ENCODE measurements at regions not wholly inside any gene's neighbourhood (a gene's known extent, or its start where the extent isn't known, plus 50 kb on each side); places are given as distances from the start of the nearest gene placed in this dataset.

GRCh38 chr3:124353691-124354090, 361.8 kb upstream of the ROPN1 start:
- H3K4me3 ChIP-seq (ENCODE audit: control insufficient read depth, low read depth, low read length), result no peak overlapping the region
- TF ChIP-seq, protein P1, sequence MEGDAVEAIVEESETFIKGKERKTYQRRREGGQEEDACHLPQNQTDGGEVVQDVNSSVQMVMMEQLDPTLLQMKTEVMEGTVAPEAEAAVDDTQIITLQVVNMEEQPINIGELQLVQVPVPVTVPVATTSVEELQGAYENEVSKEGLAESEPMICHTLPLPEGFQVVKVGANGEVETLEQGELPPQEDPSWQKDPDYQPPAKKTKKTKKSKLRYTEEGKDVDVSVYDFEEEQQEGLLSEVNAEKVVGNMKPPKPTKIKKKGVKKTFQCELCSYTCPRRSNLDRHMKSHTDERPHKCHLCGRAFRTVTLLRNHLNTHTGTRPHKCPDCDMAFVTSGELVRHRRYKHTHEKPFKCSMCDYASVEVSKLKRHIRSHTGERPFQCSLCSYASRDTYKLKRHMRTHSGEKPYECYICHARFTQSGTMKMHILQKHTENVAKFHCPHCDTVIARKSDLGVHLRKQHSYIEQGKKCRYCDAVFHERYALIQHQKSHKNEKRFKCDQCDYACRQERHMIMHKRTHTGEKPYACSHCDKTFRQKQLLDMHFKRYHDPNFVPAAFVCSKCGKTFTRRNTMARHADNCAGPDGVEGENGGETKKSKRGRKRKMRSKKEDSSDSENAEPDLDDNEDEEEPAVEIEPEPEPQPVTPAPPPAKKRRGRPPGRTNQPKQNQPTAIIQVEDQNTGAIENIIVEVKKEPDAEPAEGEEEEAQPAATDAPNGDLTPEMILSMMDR (IDR thresholded peaks at IDR 0.05; ENCODE audit: control insufficient read depth, insufficient read depth, low read depth, low read length, missing control alignments), result no peak
- DNase-seq (ENCODE audit: low read depth), result no peak

GRCh38 chr3:124354150-124354549, 362.2 kb upstream of the ROPN1 start:
- TF ChIP-seq, protein P1 (IDR thresholded peaks at IDR 0.05; ENCODE audit: control insufficient read depth, insufficient read depth, low read depth, low read length, missing control alignments), result no peak
- H3K4me3 ChIP-seq (ENCODE audit: control insufficient read depth, low read depth, low read length), result no peak overlapping the region
- DNase-seq (ENCODE audit: low read depth), result no peak

- no peak overlapping the region for H3K4me3 ChIP-seq (ENCODE audit: control insufficient read depth, low read depth, low read length)
- TF ChIP-seq, protein P1 (IDR thresholded peaks at IDR 0.05; ENCODE audit: control insufficient read depth, insufficient read depth, low read depth, low read length, missing control alignments), result no peak
- DNase-seq (ENCODE audit: low read depth), result no peak
Observed at GRCh38 chr3:124358156-124358555, 366.2 kb upstream of the ROPN1 start.

DNA sequence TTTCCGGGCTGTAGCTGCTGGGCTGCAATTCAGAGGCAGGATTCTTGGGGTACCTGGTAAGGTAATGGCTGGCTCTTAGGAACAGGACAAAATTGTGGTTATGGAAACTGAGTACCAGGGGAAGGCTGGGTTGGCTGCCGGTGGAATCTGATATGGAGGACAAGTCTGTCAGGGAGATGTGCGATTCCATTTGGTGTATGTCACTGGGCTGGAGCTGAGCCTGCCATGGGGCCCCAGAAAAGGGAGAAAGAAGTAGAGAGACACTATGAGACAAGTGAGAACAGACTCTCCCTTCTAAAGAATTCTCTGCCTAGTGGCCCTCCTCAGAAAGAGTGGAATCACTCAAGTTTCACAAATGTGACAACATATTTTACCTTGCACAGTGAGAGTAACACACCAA, 368.2 kb upstream of the ROPN1 start:
- no peak overlapping the region for H3K4me3 ChIP-seq (ENCODE audit: control insufficient read depth, low read depth, low read length)
- TF ChIP-seq, protein P1 (IDR thresholded peaks at IDR 0.05; ENCODE audit: control insufficient read depth, insufficient read depth, low read depth, low read length, missing control alignments), result no peak
- DNase-seq (ENCODE audit: low read depth), result no peak

DNA sequence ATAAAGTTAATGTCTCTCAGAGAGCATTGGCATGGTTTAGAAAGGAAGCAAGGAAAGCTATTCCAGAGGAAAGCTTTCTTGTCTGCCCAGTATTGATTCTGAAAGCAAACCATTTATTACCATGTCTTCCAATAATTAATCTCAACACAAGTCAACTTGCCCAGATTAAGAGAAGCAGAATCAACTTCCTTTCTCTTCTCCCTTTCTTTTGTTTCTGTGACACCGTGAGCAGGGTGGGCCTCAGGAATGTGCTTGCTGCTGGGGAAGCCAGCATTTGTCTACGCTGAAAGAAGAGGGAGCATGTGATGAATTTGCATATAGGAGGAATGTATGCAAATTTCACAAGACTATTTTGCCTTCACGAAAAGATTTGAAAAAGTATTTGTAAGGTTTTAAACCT, 368.6 kb upstream of the ROPN1 start:
- TF ChIP-seq, protein P1 (IDR thresholded peaks at IDR 0.05; ENCODE audit: control insufficient read depth, insufficient read depth, low read depth, low read length, missing control alignments), result no peak
- DNase-seq (ENCODE audit: low read depth), result no peak
- H3K4me3 ChIP-seq (ENCODE audit: control insufficient read depth, low read depth, low read length), result no peak overlapping the region

GRCh38 chr3:124361566-124361965, 368.7 kb upstream of the UMPS start:
- H3K4me3 ChIP-seq (ENCODE audit: control insufficient read depth, low read depth, low read length), result no peak overlapping the region
- TF ChIP-seq, protein P1 (IDR thresholded peaks at IDR 0.05; ENCODE audit: control insufficient read depth, insufficient read depth, low read depth, low read length, missing control alignments), result no peak
- no peak for DNase-seq (ENCODE audit: low read depth)

DNA sequence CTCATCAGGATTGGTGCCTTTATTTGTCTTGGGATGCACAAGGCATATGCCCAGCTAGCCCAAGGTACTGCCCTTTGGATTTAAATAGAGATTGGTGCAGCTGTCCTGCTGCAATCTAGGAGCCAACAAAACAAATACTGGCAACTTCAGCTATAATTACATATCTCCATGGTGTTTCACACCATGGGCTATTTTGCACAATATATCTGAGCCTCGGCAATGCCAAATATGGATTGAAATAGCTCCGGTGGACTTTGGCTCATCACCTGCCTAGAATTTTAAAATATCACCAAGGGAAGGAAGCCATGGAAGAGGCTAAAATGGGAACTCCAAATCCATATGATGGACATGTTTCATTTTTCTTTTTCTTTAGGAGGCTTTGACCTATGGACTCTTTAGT, 367.8 kb upstream of the UMPS start:
- TF ChIP-seq, protein P1 (IDR thresholded peaks at IDR 0.05; ENCODE audit: control insufficient read depth, insufficient read depth, low read depth, low read length, missing control alignments), result no peak
- no peak for DNase-seq (ENCODE audit: low read depth)
- no peak overlapping the region for H3K4me3 ChIP-seq (ENCODE audit: control insufficient read depth, low read depth, low read length)
